A673 (cell line): ENCODE measurements at regions not wholly inside any gene's neighbourhood (a gene's known extent, or its start where the extent isn't known, plus 50 kb on each side); places are given as distances from the start of the nearest gene placed in this dataset.

ENCODE experiments used
- EZH2 ChIP-seq: fragments of 200-600 bp; sonication (generic); IDR thresholded peaks from 2 replicates; pipeline ENCODE4 v1.6.1; 2017; ENCODE audit warnings: borderline replicate concordance, low read depth, mild to moderate bottlenecking, mixed read lengths, antibody characterized with exemption, low read length; ENCODE audit not compliant: poor library complexity, severe bottlenecking
- TF ChIP-seq, protein P1 (sequence below): fragments of 300-800, 200-600 bp; sonication (generic); conservative IDR thresholded peaks from 2 replicates; pipeline ENCODE4 v1.5.1; 2017; ENCODE audit warnings: low read depth, mild to moderate bottlenecking, antibody characterized with exemption, low read length, moderate library complexity, mixed read lengths

DNA sequence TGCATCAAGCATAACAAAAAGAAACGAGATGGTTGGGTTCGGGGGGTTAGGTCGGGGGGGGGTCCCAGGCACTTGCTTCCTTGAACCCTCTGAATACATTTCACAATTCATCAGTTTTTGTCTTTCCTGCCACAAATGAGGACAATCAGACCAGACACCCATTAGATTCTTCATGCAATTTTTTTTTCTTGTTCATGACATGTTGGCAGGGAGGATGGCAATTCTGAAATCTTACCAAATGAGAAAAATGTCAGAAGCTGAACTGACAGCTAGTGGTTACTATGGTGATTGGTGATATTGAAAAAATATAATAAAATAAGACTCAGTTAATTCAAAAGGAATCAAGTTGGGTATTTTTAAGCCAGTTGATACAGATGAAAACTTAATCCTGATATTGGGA is 419.5 kb upstream of the PSMD7 start:
- TF ChIP-seq, protein P1, sequence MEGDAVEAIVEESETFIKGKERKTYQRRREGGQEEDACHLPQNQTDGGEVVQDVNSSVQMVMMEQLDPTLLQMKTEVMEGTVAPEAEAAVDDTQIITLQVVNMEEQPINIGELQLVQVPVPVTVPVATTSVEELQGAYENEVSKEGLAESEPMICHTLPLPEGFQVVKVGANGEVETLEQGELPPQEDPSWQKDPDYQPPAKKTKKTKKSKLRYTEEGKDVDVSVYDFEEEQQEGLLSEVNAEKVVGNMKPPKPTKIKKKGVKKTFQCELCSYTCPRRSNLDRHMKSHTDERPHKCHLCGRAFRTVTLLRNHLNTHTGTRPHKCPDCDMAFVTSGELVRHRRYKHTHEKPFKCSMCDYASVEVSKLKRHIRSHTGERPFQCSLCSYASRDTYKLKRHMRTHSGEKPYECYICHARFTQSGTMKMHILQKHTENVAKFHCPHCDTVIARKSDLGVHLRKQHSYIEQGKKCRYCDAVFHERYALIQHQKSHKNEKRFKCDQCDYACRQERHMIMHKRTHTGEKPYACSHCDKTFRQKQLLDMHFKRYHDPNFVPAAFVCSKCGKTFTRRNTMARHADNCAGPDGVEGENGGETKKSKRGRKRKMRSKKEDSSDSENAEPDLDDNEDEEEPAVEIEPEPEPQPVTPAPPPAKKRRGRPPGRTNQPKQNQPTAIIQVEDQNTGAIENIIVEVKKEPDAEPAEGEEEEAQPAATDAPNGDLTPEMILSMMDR, result no peak
- no peak for TF ChIP-seq EZH2
